ENCODE measurements at regions not wholly inside any gene's neighbourhood (a gene's known extent, or its start where the extent isn't known, plus 50 kb on each side); places are given as distances from the start of the nearest gene placed in this dataset.

DNA sequence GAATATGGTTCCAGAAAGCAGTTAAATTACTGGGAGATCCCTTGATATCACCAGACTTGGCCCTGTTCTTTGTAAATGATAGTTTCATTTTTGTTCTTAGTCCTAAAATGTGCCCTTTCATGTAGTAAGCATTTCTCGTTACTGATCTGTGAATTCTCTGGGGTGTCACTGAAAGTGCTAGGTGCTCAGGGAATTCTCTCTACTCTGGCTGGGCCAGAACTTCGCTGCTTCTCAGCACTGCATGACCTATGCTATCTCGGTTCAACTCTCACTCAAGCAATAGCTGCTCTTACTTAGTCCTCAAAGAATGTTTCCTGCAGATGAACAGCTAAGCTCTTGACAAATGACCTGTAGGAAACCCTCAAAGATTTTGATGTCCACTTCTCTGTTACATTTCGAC is 1144.3 kb downstream of the ADGRL3 start:
- TF ChIP-seq, protein P1, sequence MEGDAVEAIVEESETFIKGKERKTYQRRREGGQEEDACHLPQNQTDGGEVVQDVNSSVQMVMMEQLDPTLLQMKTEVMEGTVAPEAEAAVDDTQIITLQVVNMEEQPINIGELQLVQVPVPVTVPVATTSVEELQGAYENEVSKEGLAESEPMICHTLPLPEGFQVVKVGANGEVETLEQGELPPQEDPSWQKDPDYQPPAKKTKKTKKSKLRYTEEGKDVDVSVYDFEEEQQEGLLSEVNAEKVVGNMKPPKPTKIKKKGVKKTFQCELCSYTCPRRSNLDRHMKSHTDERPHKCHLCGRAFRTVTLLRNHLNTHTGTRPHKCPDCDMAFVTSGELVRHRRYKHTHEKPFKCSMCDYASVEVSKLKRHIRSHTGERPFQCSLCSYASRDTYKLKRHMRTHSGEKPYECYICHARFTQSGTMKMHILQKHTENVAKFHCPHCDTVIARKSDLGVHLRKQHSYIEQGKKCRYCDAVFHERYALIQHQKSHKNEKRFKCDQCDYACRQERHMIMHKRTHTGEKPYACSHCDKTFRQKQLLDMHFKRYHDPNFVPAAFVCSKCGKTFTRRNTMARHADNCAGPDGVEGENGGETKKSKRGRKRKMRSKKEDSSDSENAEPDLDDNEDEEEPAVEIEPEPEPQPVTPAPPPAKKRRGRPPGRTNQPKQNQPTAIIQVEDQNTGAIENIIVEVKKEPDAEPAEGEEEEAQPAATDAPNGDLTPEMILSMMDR (optimal IDR thresholded peaks at IDR 0.05 in 1 of 3, IDR thresholded peaks at IDR 0.05 in 1 of 3, conservative IDR thresholded peaks at IDR 0.05 in 1 of 3; ENCODE audit: extremely low read depth in 1 of 3, insufficient read depth in 2 of 3, low read length in 3 of 3): no peak
- no peak for TF ChIP-seq EZH2 (IDR thresholded peaks at IDR 0.05; ENCODE audit: low read length)

Measured in keratinocyte (primary cell).